B cell (primary cell): ENCODE measurements at regions not wholly inside any gene's neighbourhood (a gene's known extent, or its start where the extent isn't known, plus 50 kb on each side); places are given as distances from the start of the nearest gene placed in this dataset.

Experiments
- ATAC-seq: fragments of 200-7000 bp; cut with Tn5 transposase; one replicate; pipeline ENCODE4 v1.10.0; 2021; ENCODE audit warnings: low read depth, mild to moderate bottlenecking, moderate number of reproducible peaks, moderate library complexity
- CTCF ChIA-PET: fragments of 350-600 bp; sonication (Branson Sonifier 250); formaldehyde crosslinking; loops from one replicate; lab custom pipeline; 2021; ENCODE audit warnings: antibody characterized with exemption, inconsistent platforms; lab: Charles Lee
- POLR2A ChIA-PET: fragments of 350-600 bp; sonication (Branson Sonifier 250); formaldehyde crosslinking; loops from one replicate; lab custom pipeline; 2021; ENCODE audit warnings: antibody characterized with exemption; lab: Charles Lee
- DNase-seq: peaks from one replicate; pipeline ENCODE4 v3.0.0; 2013
- H2AFZ ChIP-seq: 2 replicates; pipeline ENCODE4 v1.6.1; 2012; ENCODE audit warnings: mild to moderate bottlenecking, low read depth, low read length; ENCODE audit not compliant: insufficient read depth, poor library complexity, severe bottlenecking
- H3K27ac ChIP-seq, 2 donors: 1 replicate in 1 of 2; 2 replicates in 1 of 2; pipeline ENCODE4 v1.5.1; 2012 to 2013; ENCODE audit warnings: low read length in 2 of 2, mild to moderate bottlenecking in 2 of 2, moderate library complexity in 1 of 2
- H3K27me3 ChIP-seq, 4 experiments: fragments of 200-600 bp in 1 of 4; sonication (generic) in 1 of 4; replicated peaks in 1 of 4; 1 replicate in 2 of 4; 2 replicates in 2 of 4; pipeline versions ENCODE4 v1.6.1 to v1.7.0; 2013 to 2016; ENCODE audit warnings: low read length in 3 of 4, mild to moderate bottlenecking in 2 of 4, mixed read lengths in 1 of 4, moderate library complexity in 1 of 4; ENCODE audit not compliant: insufficient read depth in 4 of 4, control insufficient read depth in 3 of 4; ENCODE audit errors: control extremely low read depth in 1 of 4
- H3K36me3 ChIP-seq, 2 experiments: replicated peaks in 1 of 2; 1 replicate in 1 of 2; 2 replicates in 1 of 2; pipeline versions ENCODE4 v1.6.1 to v1.7.1; 2013; ENCODE audit warnings: low read length in 1 of 2; ENCODE audit not compliant: insufficient read depth in 2 of 2, control insufficient read depth in 1 of 2; ENCODE audit errors: control extremely low read depth in 1 of 2, extremely low read depth in 1 of 2
- H3K4me1 ChIP-seq, 2 donors: fragments of 200-600 bp in 1 of 2; sonication (generic) in 1 of 2; 1 replicate in 1 of 2; 2 replicates in 1 of 2; pipeline versions ENCODE4 v1.5.1 to v1.6.1; 2013 to 2017; ENCODE audit warnings: low read length in 2 of 2; ENCODE audit not compliant: control insufficient read depth in 2 of 2, insufficient read depth in 2 of 2
- H3K4me2 ChIP-seq: replicated peaks from 2 replicates; pipeline ENCODE3; 2012; ENCODE audit warnings: mild to moderate bottlenecking, low read depth, low read length; ENCODE audit not compliant: poor library complexity, severe bottlenecking
- H3K4me3 ChIP-seq, 5 experiments: fragments of 200-600 bp in 1 of 5; sonication (generic) in 1 of 5; 1 replicate in 3 of 5; 2 replicates in 2 of 5; pipeline versions ENCODE4 v1.5.1 to v1.7.0; 2011 to 2016; ENCODE audit warnings: low read length in 4 of 5, mild to moderate bottlenecking in 4 of 5, low read depth in 2 of 5, control low read depth in 1 of 5, moderate library complexity in 1 of 5; ENCODE audit not compliant: insufficient read depth in 1 of 5; ENCODE audit errors: control extremely low read depth in 1 of 5, extremely low read depth in 1 of 5
- H3K79me2 ChIP-seq: fragments of 200-600 bp; sonication (generic); one replicate; pipeline ENCODE4 v1.6.0; 2016; ENCODE audit warnings: low read length; ENCODE audit not compliant: control insufficient read depth, insufficient read depth
- H3K9ac ChIP-seq: fragments of 200-600 bp; sonication (generic); 2 replicates; pipeline ENCODE4 v1.6.1; 2017; ENCODE audit warnings: mild to moderate bottlenecking, low read length, moderate library complexity
- H3K9me3 ChIP-seq, 3 donors: one replicate each; pipeline versions ENCODE4 v1.6.1 to v1.7.1; 2013; ENCODE audit warnings: low read length in 2 of 3; ENCODE audit not compliant: control insufficient read depth in 2 of 3, insufficient read depth in 1 of 3; ENCODE audit errors: control extremely low read depth in 1 of 3
- H4K20me1 ChIP-seq: 2 replicates; pipeline ENCODE4 v1.6.0; 2012; ENCODE audit warnings: mild to moderate bottlenecking, low read length; ENCODE audit not compliant: insufficient read depth, control insufficient read depth, poor library complexity, severe bottlenecking
- H3K27ac Mint-ChIP-seq: one replicate; pipeline ENCODE4 v1.8.0; 2021; ENCODE audit warnings: mixed read lengths
- H3K27me3 Mint-ChIP-seq: one replicate; pipeline ENCODE4 v1.8.0; 2021; ENCODE audit warnings: mixed read lengths
- H3K4me1 Mint-ChIP-seq: one replicate; pipeline ENCODE4 v1.8.0; 2021; ENCODE audit warnings: mixed read lengths
- H3K4me3 Mint-ChIP-seq: one replicate; pipeline ENCODE4 v1.8.0; 2021; ENCODE audit warnings: mixed read lengths
- H3K9me3 Mint-ChIP-seq: one replicate; pipeline ENCODE4 v1.8.0; 2022; ENCODE audit warnings: mixed read lengths; ENCODE audit not compliant: insufficient read depth
- CTCF ChIP-seq: fragments of 200-600 bp; IDR thresholded peaks from one replicate; pipeline ENCODE4 v1.8.0; 2022; ENCODE audit warnings: antibody characterized with exemption, mild to moderate bottlenecking
- EZH2 ChIP-seq: IDR thresholded peaks from 2 replicates; pipeline ENCODE4 v1.6.1; 2012; ENCODE audit warnings: borderline replicate concordance, low read depth, mild to moderate bottlenecking, moderate library complexity, low read length; ENCODE audit not compliant: insufficient read depth, poor library complexity, severe bottlenecking
- WGBS: methylation state at CpG from one replicate; pipeline ENCODE4 v1.1.5; 2013; ENCODE audit warnings: missing lambda C conversion rate; ENCODE audit not compliant: insufficient coverage; 5-methylcytosine and 5-hydroxymethylcytosine counted together
- intact Hi-C: fragments of 100-400 bp; cut with micrococcal nuclease; formaldehyde crosslinking; loops from one replicate; pipeline ENCODE4 v1.10.0; 2022

- peaks cover 4% of the 10 kb centered on the region for H3K9me3 Mint-ChIP-seq
- ChIA-PET CTCF (no interaction called here), POLR2A (no interaction called here)
- DNase-seq (no peak), ATAC-seq (no peak)
- intact Hi-C loops = no loop called here
- H3K27me3 ChIP-seq = no peaks in the 10 kb centered on the region
- H2AFZ ChIP-seq = no peak overlapping the region
- no peaks in the 10 kb centered on the region for H3K36me3 ChIP-seq
- no CpG with 5 or more reads among the region's 2 CpGs for WGBS
- H3K9ac ChIP-seq = no peak overlapping the region
- H3K4me1 Mint-ChIP-seq = peaks cover 15% of the 10 kb centered on the region
- no peak overlapping the region for H3K27ac Mint-ChIP-seq
- no peaks in the 10 kb centered on the region for H3K27me3 Mint-ChIP-seq
- no peak overlapping the region for H3K4me2 ChIP-seq
- H3K4me3 Mint-ChIP-seq = no peak overlapping the region
- H3K4me3 ChIP-seq = no peak overlapping the region
- peaks cover 7% of the 10 kb centered on the region for H3K79me2 ChIP-seq
- peaks cover 1 to 8% of the 10 kb centered on the region in 2 donors for H3K4me1 ChIP-seq
- no peak for TF ChIP-seq CTCF
- TF ChIP-seq EZH2 = no peak
- H3K9me3 ChIP-seq = peaks cover 0 to 16% (median 2%) of the 10 kb centered on the region in 3 donors
- no peak overlapping the region for H3K27ac ChIP-seq
- H4K20me1 ChIP-seq = no peaks in the 10 kb centered on the region
Observed at GRCh38 chr6:11418290-11418905, 119.2 kb upstream of the TMEM170B start.

- H2AFZ ChIP-seq = no peak overlapping the region
- H3K36me3 ChIP-seq = no peaks in the 10 kb centered on the region
- H3K79me2 ChIP-seq = peaks cover 7% of the 10 kb centered on the region
- POLR2A ChIA-PET = no interaction called here
- Mint-ChIP-seq H3K27ac (no peak overlapping the region), H3K4me3 (no peak overlapping the region), H3K4me1 (peaks cover 22% of the 10 kb centered on the region), H3K9me3 (peaks cover 4% of the 10 kb centered on the region), H3K27me3 (no peaks in the 10 kb centered on the region)
- ATAC-seq (no peak), DNase-seq (no peak)
- H4K20me1 ChIP-seq = no peaks in the 10 kb centered on the region
- peaks cover 10 to 21% of the 10 kb centered on the region in 2 donors for H3K4me1 ChIP-seq
- CTCF ChIA-PET = interaction anchor here (1.0 to 1.6 kb wide), 2 partner anchors 79 to 245 kb away, joined by 3 to 9 read pairs; no protein-coding TSS in a partner anchor
- TF ChIP-seq EZH2 = no peak
- no peak for TF ChIP-seq CTCF
- no peaks in the 10 kb centered on the region for H3K27me3 ChIP-seq
- no peak overlapping the region for H3K4me2 ChIP-seq
- intact Hi-C loops = no loop called here
- WGBS = 97% methylated on average over 48 of the region's 54 CpGs
- no peak overlapping the region for H3K9ac ChIP-seq
- no peak overlapping the region for H3K4me3 ChIP-seq
- H3K27ac ChIP-seq = no peak overlapping the region
- peaks cover 0 to 16% (median 2%) of the 10 kb centered on the region in 3 donors for H3K9me3 ChIP-seq
Observed at GRCh38 chr6:11416936-11417576, 120.5 kb upstream of the TMEM170B start.
